H1 (cell line): ENCODE measurements at regions not wholly inside any gene's neighbourhood (a gene's known extent, or its start where the extent isn't known, plus 50 kb on each side); places are given as distances from the start of the nearest gene placed in this dataset.

Experiments
- CTCF ChIA-PET: fragments of 300-600 bp; sonication (Branson Sonifier 250); formaldehyde crosslinking; loops from one replicate; lab custom pipeline; 2021; ENCODE audit not compliant: partially characterized antibody; lab: Charles Lee
- POLR2A ChIA-PET: fragments of 300-600 bp; sonication (Branson Sonifier 250); formaldehyde crosslinking; loops from one replicate; lab custom pipeline; 2021; ENCODE audit warnings: inconsistent platforms; ENCODE audit not compliant: partially characterized antibody; lab: Charles Lee
- DNase-seq, 2 experiments: peaks; one replicate each; pipeline versions ENCODE4 v3.0.0 to v3.0.0-alpha.2; 2010 to 2022; ENCODE audit warnings: low spot score in 2 of 2, low read depth in 1 of 2, mixed read lengths in 1 of 2
- FAIRE-seq: peaks from 2 replicates; lab custom pipeline; 2011; peaks lifted over from hg19 to GRCh38; lab: Jason Lieb, UNC
- H2AFZ ChIP-seq: 2 replicates; pipeline ENCODE4 v1.8.1; 2012; ENCODE audit warnings: low read length, inconsistent platforms
- H2AK5ac ChIP-seq: 2 replicates; pipeline ENCODE4 v1.6.1; 2013; ENCODE audit warnings: low read depth, low read length
- H2BK120ac ChIP-seq: replicated peaks from 2 replicates; pipeline ENCODE3; 2013; ENCODE audit warnings: low read depth, low read length, inconsistent platforms
- H2BK12ac ChIP-seq: 2 replicates; pipeline ENCODE4 v1.6.1; 2013; ENCODE audit warnings: low read depth, low read length
- H2BK15ac ChIP-seq: 2 replicates; pipeline ENCODE4 v1.6.1; 2013; ENCODE audit warnings: low read length
- H2BK20ac ChIP-seq: 2 replicates; pipeline ENCODE4 v1.6.1; 2013; ENCODE audit warnings: low read length
- H2BK5ac ChIP-seq: 2 replicates; pipeline ENCODE4 v1.6.1; 2013; ENCODE audit warnings: low read depth, low read length
- H3K14ac ChIP-seq: 2 replicates; pipeline ENCODE4 v1.6.1; 2013; ENCODE audit warnings: inconsistent platforms; ENCODE audit not compliant: insufficient read length
- H3K18ac ChIP-seq: 2 replicates; pipeline ENCODE4 v1.6.1; 2013; ENCODE audit warnings: low read length; ENCODE audit errors: extremely low read depth
- H3K23ac ChIP-seq: 2 replicates; pipeline ENCODE4 v1.6.1; 2013; ENCODE audit warnings: inconsistent platforms; ENCODE audit not compliant: insufficient read length
- H3K23me2 ChIP-seq: 2 replicates; pipeline ENCODE4 v1.6.1; 2013; ENCODE audit warnings: low read depth, low read length
- H3K27ac ChIP-seq: 2 replicates; pipeline ENCODE4 v1.6.1; 2011; ENCODE audit warnings: low read depth, low read length, inconsistent platforms
- H3K27me3 ChIP-seq, 4 experiments: replicated peaks in 1 of 4; 1 replicate in 1 of 4; 2 replicates in 3 of 4; pipeline versions ENCODE4 v1.6.1 to v1.8.1; 2011 to 2013; ENCODE audit warnings: low read length in 3 of 4, mild to moderate bottlenecking in 3 of 4, inconsistent platforms in 2 of 4, mixed read lengths in 2 of 4, moderate library complexity in 1 of 4; ENCODE audit not compliant: control insufficient read depth in 3 of 4, insufficient read depth in 3 of 4; ENCODE audit errors: extremely low read depth in 1 of 4
- H3K36me3 ChIP-seq, 4 experiments: 2 replicates each; pipeline versions ENCODE4 v1.6.1 to v1.8.1; 2011 to 2013; ENCODE audit warnings: mild to moderate bottlenecking in 4 of 4, low read length in 3 of 4, moderate library complexity in 2 of 4, control low read depth in 1 of 4, inconsistent platforms in 1 of 4; ENCODE audit not compliant: insufficient read depth in 4 of 4, control insufficient read depth in 2 of 4
- H3K4ac ChIP-seq: replicated peaks from 2 replicates; pipeline ENCODE3; 2013; ENCODE audit warnings: low read length, low read depth, mixed read lengths, inconsistent platforms; ENCODE audit not compliant: insufficient read length
- H3K4me1 ChIP-seq, 4 experiments: replicated peaks in 1 of 4; 1 replicate in 1 of 4; 2 replicates in 3 of 4; pipeline versions ENCODE4 v1.6.1 to v1.8.1; 2011 to 2013; ENCODE audit warnings: low read length in 3 of 4, inconsistent platforms in 2 of 4, mixed read lengths in 1 of 4; ENCODE audit not compliant: insufficient read depth in 4 of 4, control insufficient read depth in 3 of 4
- H3K4me2 ChIP-seq, 2 experiments: 2 replicates each; pipeline versions ENCODE4 v1.6.1 to v1.8.1; 2011 to 2013; ENCODE audit warnings: low read depth in 2 of 2, low read length in 2 of 2, control low read depth in 1 of 2, inconsistent platforms in 1 of 2, mild to moderate bottlenecking in 1 of 2; ENCODE audit not compliant: insufficient read depth in 1 of 2
- H3K4me3 ChIP-seq, 4 experiments: fragments of 200-600, 300-600 bp in 1 of 4; sonication (generic), shearing (Covaris generic), sonication (Bioruptor Twin) in 1 of 4; 2 replicates each; pipeline versions ENCODE4 v1.5.1 to v1.8.1; 2011 to 2016; ENCODE audit warnings: low read length in 4 of 4, low read depth in 3 of 4, control low read depth in 2 of 4, inconsistent platforms in 2 of 4, mild to moderate bottlenecking in 2 of 4, mixed read lengths in 1 of 4, moderate library complexity in 1 of 4; ENCODE audit not compliant: insufficient read depth in 2 of 4; ENCODE audit errors: extremely low read depth in 1 of 4
- H3K56ac ChIP-seq: replicated peaks from 2 replicates; pipeline ENCODE3; 2013; ENCODE audit warnings: low read depth, mild to moderate bottlenecking, mixed read lengths, low read length, inconsistent platforms; ENCODE audit not compliant: insufficient read length
- H3K79me1 ChIP-seq: 2 replicates; pipeline ENCODE4 v1.6.1; 2013; ENCODE audit warnings: low read depth, low read length, control low read depth
- H3K79me2 ChIP-seq, 2 experiments: 2 replicates each; pipeline versions ENCODE4 v1.6.1 to v1.8.1; 2012 to 2013; ENCODE audit warnings: low read length in 2 of 2, mild to moderate bottlenecking in 2 of 2, inconsistent platforms in 1 of 2; ENCODE audit not compliant: insufficient read depth in 2 of 2, control insufficient read depth in 1 of 2
- H3K9ac ChIP-seq, 4 experiments: replicated peaks in 1 of 4; 1 replicate in 1 of 4; 2 replicates in 3 of 4; pipeline versions ENCODE4 v1.6.1 to v1.8.1; 2011 to 2013; ENCODE audit warnings: low read depth in 3 of 4, low read length in 3 of 4, control low read depth in 2 of 4, mild to moderate bottlenecking in 2 of 4, moderate library complexity in 2 of 4, inconsistent platforms in 1 of 4; ENCODE audit errors: extremely low read depth in 1 of 4
- H3K9me3 ChIP-seq, 2 experiments: 2 replicates each; pipeline versions ENCODE4 v1.6.1 to v1.8.1; 2012 to 2013; ENCODE audit warnings: mild to moderate bottlenecking in 2 of 2, moderate library complexity in 2 of 2, control low read depth in 1 of 2, inconsistent platforms in 1 of 2, low read depth in 1 of 2, low read length in 1 of 2, mixed read lengths in 1 of 2; ENCODE audit not compliant: insufficient read depth in 2 of 2
- H4K20me1 ChIP-seq, 2 experiments: replicated peaks in 1 of 2; 2 replicates each; pipeline versions ENCODE3 to v1.8.1; 2011 to 2013; ENCODE audit warnings: inconsistent platforms in 2 of 2, low read length in 2 of 2, mild to moderate bottlenecking in 1 of 2; ENCODE audit not compliant: insufficient read depth in 2 of 2, control insufficient read depth in 1 of 2
- H4K5ac ChIP-seq: 2 replicates; pipeline ENCODE4 v1.6.1; 2013; ENCODE audit warnings: low read length, low read depth, mixed read lengths, inconsistent platforms; ENCODE audit not compliant: insufficient read length
- H4K8ac ChIP-seq: 2 replicates; pipeline ENCODE4 v1.8.0; 2013; ENCODE audit warnings: mild to moderate bottlenecking, moderate library complexity, low read length, inconsistent platforms; ENCODE audit not compliant: insufficient read depth; ENCODE audit errors: extremely low read depth
- H4K91ac ChIP-seq: replicated peaks from 2 replicates; pipeline ENCODE3; 2013; ENCODE audit warnings: low read length, mixed read lengths, inconsistent platforms; ENCODE audit not compliant: insufficient read length
- ASH2L ChIP-seq: fragments of 200-600, 300-600 bp; sonication (generic); IDR thresholded peaks from one replicate; pipeline ENCODE4 v1.7.1; 2017; ENCODE audit warnings: low read length
- CEBPB ChIP-seq: IDR thresholded peaks from 2 replicates; pipeline ENCODE4 v1.6.1; 2012; ENCODE audit warnings: low read depth, low read length
- CHD2 ChIP-seq: IDR thresholded peaks from 2 replicates; pipeline ENCODE4 v1.6.1; 2012; ENCODE audit warnings: low read length, improper control_type of control experiment
- GABPA ChIP-seq: IDR thresholded peaks from 2 replicates; pipeline ENCODE4 v1.6.1; 2011; ENCODE audit warnings: mild to moderate bottlenecking, low read length, moderate library complexity, borderline replicate concordance; ENCODE audit not compliant: insufficient read depth
- HDAC2 ChIP-seq, 2 experiments: fragments of 300-600 bp in 1 of 2; sonication (generic) in 1 of 2; IDR thresholded peaks; 2 replicates each; pipeline ENCODE4 v1.6.1; 2011 to 2012; ENCODE audit warnings: low read depth in 2 of 2, low read length in 2 of 2, mild to moderate bottlenecking in 2 of 2, moderate library complexity in 2 of 2, borderline replicate concordance in 1 of 2, inconsistent platforms in 1 of 2
- HDAC6 ChIP-seq: IDR thresholded peaks from one replicate; pipeline ENCODE4 v1.7.1; 2012; ENCODE audit warnings: low read depth, mild to moderate bottlenecking, inconsistent platforms, low read length, moderate library complexity
- MAFK ChIP-seq: IDR thresholded peaks from 2 replicates; pipeline ENCODE4 v1.6.1; 2012; ENCODE audit warnings: low read depth, mild to moderate bottlenecking, improper control_type of control experiment, low read length
- NRF1 ChIP-seq: IDR thresholded peaks from 2 replicates; pipeline ENCODE4 v1.6.1; 2011; ENCODE audit warnings: mild to moderate bottlenecking, low read depth, low read length, improper control_type of control experiment
- RXRA ChIP-seq: IDR thresholded peaks from 2 replicates; pipeline ENCODE4 v1.6.1; 2011; ENCODE audit warnings: low read depth, mild to moderate bottlenecking, low read length, moderate library complexity; ENCODE audit not compliant: insufficient read depth
- TAF7 ChIP-seq: optimal IDR thresholded peaks from 2 replicates; pipeline ENCODE3; 2011; ENCODE audit warnings: low read depth, mild to moderate bottlenecking, inconsistent platforms, low read length, moderate library complexity, borderline replicate concordance
- TEAD4 ChIP-seq: IDR thresholded peaks from 2 replicates; pipeline ENCODE4 v1.6.1; 2012; ENCODE audit warnings: low read depth, low read length, inconsistent platforms, mixed read lengths
- YY1 ChIP-seq: IDR thresholded peaks from 2 replicates; pipeline ENCODE4 v1.6.1; 2011; ENCODE audit warnings: low read depth, mild to moderate bottlenecking, low read length
- WGBS, 2 experiments: shearing (Covaris generic) in 1 of 2; methylation state at CpG; one replicate each; pipeline versions ENCODE4 v1.1.6 to v1.1.7; 2013 to 2015; ENCODE audit warnings: low lambda C conversion rate in 2 of 2, mixed read lengths in 2 of 2, inconsistent platforms in 1 of 2, low coverage in 1 of 2, missing lambda C conversion rate in 1 of 2; ENCODE audit not compliant: insufficient replicate concordance in 2 of 2, insufficient coverage in 1 of 2, insufficient read length in 1 of 2; ENCODE audit errors: extremely low coverage in 1 of 2, missing lambda C conversion rate in 1 of 2; 5-methylcytosine and 5-hydroxymethylcytosine counted together
- TF ChIP-seq, protein P1 (sequence below), 3 experiments: IDR thresholded peaks; 1 replicate in 2 of 3; 2 replicates in 1 of 3; pipeline versions ENCODE4 v1.5.1 to v1.6.1; 2011; ENCODE audit warnings: low read length in 3 of 3, mild to moderate bottlenecking in 3 of 3, inconsistent platforms in 2 of 3, low read depth in 1 of 3, moderate library complexity in 1 of 3; ENCODE audit not compliant: insufficient read depth in 1 of 3; ENCODE audit errors: control extremely low read depth in 1 of 3

DNA sequence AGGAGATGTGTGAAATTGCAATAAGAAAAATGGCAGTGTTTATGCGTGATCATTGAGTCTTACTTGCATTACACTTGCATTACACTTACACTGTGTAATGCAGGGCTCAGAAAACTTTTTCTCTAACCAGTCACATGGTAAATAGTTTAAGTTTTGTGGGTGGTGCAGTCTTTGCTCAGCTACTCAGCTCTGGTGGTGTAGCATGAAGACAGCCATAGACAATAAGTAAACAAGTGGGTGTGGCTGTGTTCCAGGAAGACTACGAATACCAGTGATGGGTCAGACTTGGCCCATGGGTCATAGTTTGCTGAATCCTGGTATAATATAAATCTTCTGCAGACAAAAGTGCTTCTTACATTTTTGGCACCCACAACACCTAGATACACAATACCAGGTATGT lies 115.6 kb upstream of the CYP1B1 start:
- H2BK12ac ChIP-seq = no peak overlapping the region
- H4K8ac ChIP-seq = no peak overlapping the region
- no peak overlapping the region for H3K4me2 ChIP-seq
- H3K9me3 ChIP-seq = no peaks in the 10 kb centered on the region
- no peak overlapping the region for H3K9ac ChIP-seq
- H2AK5ac ChIP-seq = no peak overlapping the region
- H2BK5ac ChIP-seq = no peak overlapping the region
- H3K4me1 ChIP-seq = peaks cover 0 to 5% (median 3%) of the 10 kb centered on the region in 4 experiments; a peak in 4 of 7 replicates
- no peak overlapping the region for H4K5ac ChIP-seq
- H2BK15ac ChIP-seq = no peak overlapping the region
- no peaks in the 10 kb centered on the region for H3K27me3 ChIP-seq
- H2BK120ac ChIP-seq = no peak overlapping the region
- CTCF ChIA-PET = no interaction called here
- FAIRE-seq (no peak), DNase-seq (no peak)
- no peak overlapping the region for H3K14ac ChIP-seq
- no peak overlapping the region for H3K56ac ChIP-seq
- H3K79me2 ChIP-seq = no peaks in the 10 kb centered on the region
- no peak overlapping the region for H3K23ac ChIP-seq
- no peak overlapping the region for H4K91ac ChIP-seq
- H3K27ac ChIP-seq = no peak overlapping the region
- no peak overlapping the region for H3K18ac ChIP-seq
- H2AFZ ChIP-seq = no peak overlapping the region
- POLR2A ChIA-PET = no interaction called here
- no peaks in the 10 kb centered on the region for H3K79me1 ChIP-seq
- H2BK20ac ChIP-seq = no peak overlapping the region
- 96% methylated on average over 2 of the region's 2 CpGs; no CpG with 5 or more reads in 1 of the 2 experiments for WGBS, 2 experiments
- no peaks in the 10 kb centered on the region for H3K36me3 ChIP-seq
- no peak overlapping the region for H3K4me3 ChIP-seq
- H3K23me2 ChIP-seq = no peaks in the 10 kb centered on the region
- H4K20me1 ChIP-seq = no peaks in the 10 kb centered on the region
- no peak overlapping the region for H3K4ac ChIP-seq
- TF ChIP-seq NRF1 (no peak), MAFK (no peak), CHD2 (no peak), HDAC2 (IDR thresholded peaks at IDR 0.05; ENCODE audit: borderline replicate concordance in 1 of 2, low read depth in 2 of 2, low read length in 2 of 2) (no peak), ASH2L (no peak), TAF7 (no peak), HDAC6 (no peak), GABPA (no peak), YY1 (no peak), CEBPB (no peak), TEAD4 (no peak), RXRA (no peak)
- TF ChIP-seq, protein P1, sequence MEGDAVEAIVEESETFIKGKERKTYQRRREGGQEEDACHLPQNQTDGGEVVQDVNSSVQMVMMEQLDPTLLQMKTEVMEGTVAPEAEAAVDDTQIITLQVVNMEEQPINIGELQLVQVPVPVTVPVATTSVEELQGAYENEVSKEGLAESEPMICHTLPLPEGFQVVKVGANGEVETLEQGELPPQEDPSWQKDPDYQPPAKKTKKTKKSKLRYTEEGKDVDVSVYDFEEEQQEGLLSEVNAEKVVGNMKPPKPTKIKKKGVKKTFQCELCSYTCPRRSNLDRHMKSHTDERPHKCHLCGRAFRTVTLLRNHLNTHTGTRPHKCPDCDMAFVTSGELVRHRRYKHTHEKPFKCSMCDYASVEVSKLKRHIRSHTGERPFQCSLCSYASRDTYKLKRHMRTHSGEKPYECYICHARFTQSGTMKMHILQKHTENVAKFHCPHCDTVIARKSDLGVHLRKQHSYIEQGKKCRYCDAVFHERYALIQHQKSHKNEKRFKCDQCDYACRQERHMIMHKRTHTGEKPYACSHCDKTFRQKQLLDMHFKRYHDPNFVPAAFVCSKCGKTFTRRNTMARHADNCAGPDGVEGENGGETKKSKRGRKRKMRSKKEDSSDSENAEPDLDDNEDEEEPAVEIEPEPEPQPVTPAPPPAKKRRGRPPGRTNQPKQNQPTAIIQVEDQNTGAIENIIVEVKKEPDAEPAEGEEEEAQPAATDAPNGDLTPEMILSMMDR (IDR thresholded peaks at IDR 0.05; ENCODE audit: control extremely low read depth in 1 of 3, insufficient read depth in 1 of 3, low read depth in 1 of 3, low read length in 3 of 3) = no peak
